Naive B cell (primary cell): ENCODE measurements at regions not wholly inside any gene's neighbourhood (a gene's known extent, or its start where the extent isn't known, plus 50 kb on each side); places are given as distances from the start of the nearest gene placed in this dataset.
A peak's percentile ranks its signal among the peaks of the same experiment; 100 is the strongest.

Experiments used
- ATAC-seq, 2 donors: fragments of 150-1000 bp; cut with Tn5 transposase; 2 replicates each; pipeline ENCODE4 v1.10.0; 2021; ENCODE audit warnings: low read depth in 2 of 2, mild to moderate bottlenecking in 2 of 2, moderate library complexity in 2 of 2
- DNase-seq: peaks from one replicate; pipeline ENCODE4 v3.0.0; 2022
- H3K27ac Mint-ChIP-seq, 6 donors: one replicate each; pipeline ENCODE4 v1.8.0; 2020 to 2022; ENCODE audit warnings: mild to moderate bottlenecking in 6 of 6, mixed read lengths in 6 of 6, moderate library complexity in 5 of 6, inconsistent platforms in 2 of 6
- H3K27me3 Mint-ChIP-seq, 3 donors: one replicate each; pipeline ENCODE4 v1.8.0; 2021 to 2022; ENCODE audit warnings: mixed read lengths in 3 of 3, mild to moderate bottlenecking in 1 of 3
- H3K36me3 Mint-ChIP-seq, 2 donors: one replicate each; pipeline ENCODE4 v1.8.0; 2020 to 2022; ENCODE audit warnings: mixed read lengths in 2 of 2, inconsistent platforms in 1 of 2, mild to moderate bottlenecking in 1 of 2
- H3K4me1 Mint-ChIP-seq, 3 donors: one replicate each; pipeline ENCODE4 v1.8.0; 2020 to 2022; ENCODE audit warnings: mixed read lengths in 3 of 3, inconsistent platforms in 1 of 3, mild to moderate bottlenecking in 1 of 3, moderate library complexity in 1 of 3
- H3K4me3 Mint-ChIP-seq, 8 donors: one replicate each; pipeline ENCODE4 v1.8.0; 2020 to 2022; ENCODE audit warnings: mild to moderate bottlenecking in 8 of 8, mixed read lengths in 8 of 8, moderate library complexity in 8 of 8, inconsistent platforms in 2 of 8
- H3K9me3 Mint-ChIP-seq, 7 donors: one replicate each; pipeline ENCODE4 v1.8.0; 2020 to 2022; ENCODE audit warnings: mixed read lengths in 7 of 7, mild to moderate bottlenecking in 5 of 7, inconsistent platforms in 2 of 7, moderate library complexity in 1 of 7

DNA sequence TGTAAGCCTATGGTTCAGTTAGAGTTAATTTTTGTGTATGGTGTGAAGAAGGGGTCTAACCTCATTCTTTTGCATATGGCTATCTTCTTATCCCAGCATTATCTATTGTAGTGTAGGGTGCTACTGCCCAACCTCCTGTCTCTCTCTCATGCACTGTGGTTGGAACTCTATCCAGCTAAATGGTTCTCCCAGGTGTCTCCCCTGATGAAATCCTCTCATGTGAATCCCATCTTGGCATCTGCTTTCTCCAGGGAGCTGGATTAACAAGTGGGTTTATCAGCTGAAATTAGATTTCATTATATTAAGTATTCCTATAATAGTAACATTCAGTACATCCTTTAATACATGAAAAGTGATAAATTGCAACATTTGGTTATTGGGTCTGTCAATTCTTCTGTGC lies 224.7 kb upstream of the SFRP2 start:
- H3K27me3 Mint-ChIP-seq: peaks cover 6 to 8% (median 8%) of the 10 kb centered on the region in 3 donors
- no peaks in the 10 kb centered on the region for H3K36me3 Mint-ChIP-seq
- H3K27ac Mint-ChIP-seq: no peak overlapping the region
- ATAC-seq (no peak), DNase-seq (no peak)
- peaks cover 0 to 4% (median 0%) of the 10 kb centered on the region in 7 donors for H3K9me3 Mint-ChIP-seq
- H3K4me1 Mint-ChIP-seq: no peaks in the 10 kb centered on the region
- H3K4me3 Mint-ChIP-seq: no peak overlapping the region

DNA sequence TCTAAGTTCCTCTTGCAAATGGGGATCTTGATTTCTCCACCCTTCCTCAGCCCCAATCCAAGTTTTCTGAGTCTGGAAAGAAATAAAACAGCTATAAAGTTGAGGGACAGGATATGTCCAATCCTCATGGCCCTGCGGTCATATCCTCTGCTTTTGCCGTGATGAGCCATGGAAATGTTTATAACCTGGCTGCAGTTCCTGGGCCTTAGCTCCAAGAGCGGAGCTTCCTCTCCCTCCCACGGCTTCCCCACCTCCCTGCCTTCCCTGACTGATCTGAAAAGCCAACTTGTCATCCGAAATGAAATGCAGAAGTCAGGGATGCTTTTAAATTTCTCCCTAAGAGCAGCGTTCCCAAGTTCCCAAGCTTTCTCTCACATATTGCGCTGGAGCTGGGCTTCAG lies 221.5 kb upstream of the SFRP2 start:
- ATAC-seq (no peak), DNase-seq (no peak)
- no peaks in the 10 kb centered on the region for H3K36me3 Mint-ChIP-seq
- no peak overlapping the region for H3K4me3 Mint-ChIP-seq
- H3K27me3 Mint-ChIP-seq: peaks cover 4 to 10% (median 7%) of the 10 kb centered on the region in 3 donors
- H3K4me1 Mint-ChIP-seq: no peaks in the 10 kb centered on the region
- H3K27ac Mint-ChIP-seq: no peak overlapping the region
- peaks cover 0 to 8% (median 3%) of the 10 kb centered on the region in 7 donors for H3K9me3 Mint-ChIP-seq

DNA sequence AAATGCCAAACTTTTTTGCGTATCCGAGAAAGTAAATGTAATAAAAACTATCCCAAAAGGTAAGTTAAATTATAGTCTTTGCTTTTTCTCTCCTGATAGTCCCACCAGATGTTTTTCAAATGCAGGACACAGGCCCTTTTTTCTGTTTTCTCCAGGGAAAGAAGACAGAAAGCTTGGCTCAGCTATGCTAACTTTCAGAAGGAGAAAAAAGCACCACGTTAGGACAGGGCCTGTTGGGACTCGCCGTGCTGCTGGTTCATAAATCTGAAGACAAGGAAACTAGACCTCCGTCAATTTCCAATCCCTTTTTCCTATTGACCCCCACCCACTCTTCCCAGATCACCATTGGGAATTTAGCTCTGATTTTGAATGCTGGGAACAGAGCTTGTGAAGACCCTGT lies 220.9 kb upstream of the SFRP2 start:
- H3K36me3 Mint-ChIP-seq: no peaks in the 10 kb centered on the region
- H3K4me3 Mint-ChIP-seq: no peak overlapping the region
- peaks cover 0 to 8% (median 3%) of the 10 kb centered on the region in 7 donors for H3K9me3 Mint-ChIP-seq
- DNase-seq: no peak
- no peak for ATAC-seq
- peaks cover under 1 to 10% (median 4%) of the 10 kb centered on the region in 3 donors for H3K27me3 Mint-ChIP-seq
- no peak overlapping the region for H3K27ac Mint-ChIP-seq
- H3K4me1 Mint-ChIP-seq: no peaks in the 10 kb centered on the region

DNA sequence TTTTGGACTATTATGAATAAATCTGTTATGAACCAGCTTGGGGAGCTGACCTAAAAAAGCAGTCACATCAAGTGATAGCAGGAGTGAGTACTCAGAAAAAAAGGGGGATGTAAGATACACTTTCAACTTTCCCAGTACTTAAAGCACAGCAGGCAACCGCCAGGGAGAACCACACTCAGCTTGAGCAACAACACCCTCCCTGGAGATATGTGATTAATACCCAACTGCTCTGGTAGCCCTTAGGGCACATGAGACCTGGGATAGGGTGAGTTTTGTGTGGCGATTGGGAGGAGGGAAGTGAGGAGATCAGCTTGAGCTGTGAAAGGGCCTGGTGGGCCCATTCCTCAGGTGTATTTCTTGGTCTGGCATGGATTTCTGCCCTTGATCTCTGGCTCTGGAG lies 220.3 kb upstream of the SFRP2 start:
- DNase-seq (no peak), ATAC-seq (no peak)
- H3K27me3 Mint-ChIP-seq: peaks cover 0 to 13% (median 4%) of the 10 kb centered on the region in 3 donors
- no peak overlapping the region for H3K4me3 Mint-ChIP-seq
- peaks cover 0 to 8% (median 3%) of the 10 kb centered on the region in 7 donors for H3K9me3 Mint-ChIP-seq
- no peaks in the 10 kb centered on the region for H3K4me1 Mint-ChIP-seq
- H3K27ac Mint-ChIP-seq: no peak overlapping the region
- H3K36me3 Mint-ChIP-seq: no peaks in the 10 kb centered on the region

DNA sequence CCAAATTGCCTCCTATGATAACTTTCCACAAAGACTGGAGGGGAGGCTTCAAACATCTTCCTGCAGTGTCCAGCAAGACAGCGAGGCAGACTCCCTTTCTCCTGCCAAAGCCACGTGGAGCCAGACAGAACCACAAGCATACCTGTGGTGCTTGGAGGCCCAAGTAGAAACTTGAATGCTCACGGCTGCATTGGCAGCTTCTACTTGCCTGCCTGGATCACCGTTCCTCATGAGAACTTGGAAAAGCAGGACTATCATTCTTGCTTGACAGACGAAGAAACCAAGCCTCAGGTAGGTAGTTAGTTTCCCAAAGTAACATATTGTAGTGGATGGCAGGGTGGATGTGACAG lies 216.3 kb upstream of the SFRP2 start:
- no peak for DNase-seq
- no peak overlapping the region for H3K4me3 Mint-ChIP-seq
- ATAC-seq: no peak
- H3K27ac Mint-ChIP-seq: no peak overlapping the region
- no peaks in the 10 kb centered on the region for H3K4me1 Mint-ChIP-seq
- no peaks in the 10 kb centered on the region for H3K36me3 Mint-ChIP-seq
- H3K9me3 Mint-ChIP-seq: peaks cover 0 to 13% (median 2%) of the 10 kb centered on the region in 7 donors
- H3K27me3 Mint-ChIP-seq: peaks cover 8 to 26% (median 8%) of the 10 kb centered on the region in 3 donors

DNA sequence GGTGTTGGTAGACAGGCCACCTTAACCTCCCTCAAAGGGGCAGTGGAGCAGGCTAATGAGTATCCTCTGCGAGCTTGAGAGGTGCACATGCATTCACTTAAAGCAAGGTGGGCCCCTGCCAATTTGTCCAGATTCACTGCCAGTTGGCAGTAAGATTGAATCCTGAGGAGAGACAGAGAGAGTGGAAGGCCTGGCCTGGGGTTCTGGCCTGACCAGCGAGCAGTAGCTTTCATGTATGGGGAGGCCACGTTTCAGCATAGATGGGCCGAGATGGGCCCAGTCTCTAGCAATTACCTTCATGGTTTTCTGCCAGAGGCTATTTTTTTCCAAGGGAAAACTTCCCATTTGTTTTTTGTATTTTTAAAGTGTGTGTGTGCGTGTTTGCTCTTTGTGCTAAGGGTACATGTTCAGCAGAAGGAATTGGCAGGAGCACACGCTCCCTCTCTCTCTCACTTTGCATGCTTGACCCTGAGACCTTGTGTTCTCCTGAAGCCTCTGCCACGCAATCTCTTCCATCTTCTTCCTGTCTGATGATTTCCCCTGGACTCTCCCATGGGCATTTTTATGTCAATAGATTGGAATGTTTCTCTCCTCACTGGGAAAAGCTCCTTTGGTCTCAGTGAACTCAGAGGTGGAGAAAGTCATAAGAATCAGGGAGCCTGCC lies 215.8 kb upstream of the SFRP2 start:
- no peaks in the 10 kb centered on the region for H3K4me1 Mint-ChIP-seq
- H3K27me3 Mint-ChIP-seq: peaks cover 8 to 26% (median 12%) of the 10 kb centered on the region in 3 donors
- ATAC-seq (no peak), DNase-seq (no peak)
- peaks cover 0 to 13% (median 2%) of the 10 kb centered on the region in 7 donors for H3K9me3 Mint-ChIP-seq
- no peak overlapping the region for H3K4me3 Mint-ChIP-seq
- H3K36me3 Mint-ChIP-seq: no peaks in the 10 kb centered on the region
- H3K27ac Mint-ChIP-seq: no peak overlapping the region

DNA sequence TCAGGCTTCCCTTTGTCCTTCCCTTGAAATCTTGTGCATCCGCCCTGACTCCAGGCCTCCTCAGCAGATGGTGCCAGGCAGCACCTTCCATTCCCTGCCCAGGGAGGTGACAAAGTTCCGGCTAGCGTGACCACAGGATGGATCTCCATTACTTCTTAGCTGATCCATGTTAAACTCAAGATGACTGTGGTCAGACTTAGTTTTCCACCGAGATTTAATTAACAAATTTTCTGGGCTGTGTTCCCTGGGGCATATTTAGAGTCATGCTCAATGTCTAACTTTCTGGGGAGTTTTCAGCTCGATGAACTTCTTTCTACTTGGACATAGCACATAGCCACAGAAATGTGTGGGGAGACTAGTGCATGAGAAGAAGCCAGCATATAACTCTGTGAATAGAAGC lies 215.1 kb upstream of the SFRP2 start:
- DNase-seq: no peak
- ATAC-seq: no peak
- Mint-ChIP-seq H3K9me3 (peaks cover 0 to 13% (median 2%) of the 10 kb centered on the region in 7 donors), H3K36me3 (no peaks in the 10 kb centered on the region), H3K4me3 (no peak overlapping the region), H3K4me1 (no peaks in the 10 kb centered on the region), H3K27me3 (peaks cover 8 to 26% (median 12%) of the 10 kb centered on the region in 3 donors), H3K27ac (no peak overlapping the region)

DNA sequence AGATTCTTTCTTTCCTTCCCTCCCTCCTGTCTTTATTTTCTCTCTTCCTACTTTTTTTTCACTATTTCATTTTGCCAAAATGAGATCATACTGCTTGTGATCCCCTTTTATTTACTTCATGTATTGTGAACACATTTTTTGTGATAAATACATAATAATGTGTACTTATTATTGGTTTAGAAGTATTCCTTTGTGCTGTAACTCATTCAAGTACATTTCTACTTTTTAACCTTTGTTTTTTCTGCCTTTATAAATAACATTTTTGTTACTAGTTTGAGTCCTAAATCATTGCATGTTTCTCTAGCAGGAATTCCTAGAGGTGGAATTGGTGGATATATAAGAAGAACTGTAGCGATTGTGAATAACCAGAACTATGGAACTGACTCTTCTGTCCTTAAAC lies 214.5 kb upstream of the SFRP2 start:
- Mint-ChIP-seq H3K9me3 (peaks cover 0 to 12% (median 2%) of the 10 kb centered on the region in 7 donors), H3K36me3 (no peaks in the 10 kb centered on the region), H3K27me3 (peaks cover 8 to 29% (median 12%) of the 10 kb centered on the region in 3 donors), H3K27ac (no peak overlapping the region), H3K4me3 (no peak overlapping the region), H3K4me1 (no peaks in the 10 kb centered on the region)
- no peak for DNase-seq
- ATAC-seq: no peak

DNA sequence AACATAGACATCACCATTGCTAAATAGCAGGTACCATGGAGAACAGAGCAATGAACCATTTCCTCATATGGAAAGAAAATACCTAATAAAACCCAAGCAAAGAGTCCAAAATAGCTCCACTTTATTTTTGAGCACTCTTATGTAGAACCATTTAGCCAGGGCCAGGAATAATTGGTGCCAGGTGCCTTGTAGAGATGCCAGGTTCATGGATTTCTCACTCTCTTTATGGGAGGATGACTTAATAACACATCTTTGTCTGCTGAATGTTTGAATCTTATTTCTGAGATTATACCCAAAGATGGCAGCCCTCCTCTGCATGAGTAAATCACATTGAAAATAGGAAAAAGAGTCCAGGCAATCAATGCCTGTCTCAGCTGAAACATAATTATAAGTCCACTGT lies 212.3 kb upstream of the SFRP2 start:
- Mint-ChIP-seq H3K36me3 (no peaks in the 10 kb centered on the region), H3K27me3 (peaks cover 8 to 25% (median 12%) of the 10 kb centered on the region in 3 donors), H3K27ac (no peak overlapping the region), H3K4me1 (no peaks in the 10 kb centered on the region), H3K9me3 (peaks cover 6 to 21% (median 10%) of the 10 kb centered on the region in 7 donors), H3K4me3 (no peak overlapping the region)
- DNase-seq (no peak), ATAC-seq (no peak)

DNA sequence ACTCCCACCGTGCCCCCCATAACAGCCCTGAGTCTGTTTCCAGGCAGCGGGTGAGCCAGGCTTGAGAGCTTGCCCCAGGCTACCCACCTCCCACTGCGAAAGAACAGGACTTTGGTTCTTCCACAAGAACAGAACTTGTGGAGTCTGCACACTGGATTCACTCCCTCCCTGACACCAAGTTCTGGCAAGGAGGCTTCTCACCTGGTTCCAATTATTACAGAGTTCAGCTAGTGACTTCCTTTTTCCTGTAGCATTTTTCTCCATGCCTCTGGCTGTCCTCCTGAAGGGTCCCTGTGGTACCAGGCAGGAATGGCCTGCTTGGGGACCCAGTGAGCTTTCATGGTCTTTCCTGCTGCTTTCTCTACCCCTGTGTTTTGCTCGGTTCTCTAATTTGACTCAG lies 208.6 kb upstream of the SFRP2 start:
- DNase-seq (no peak), ATAC-seq (no peak)
- H3K4me1 Mint-ChIP-seq: no peaks in the 10 kb centered on the region
- H3K36me3 Mint-ChIP-seq: no peaks in the 10 kb centered on the region
- no peak overlapping the region for H3K27ac Mint-ChIP-seq
- H3K4me3 Mint-ChIP-seq: no peak overlapping the region
- H3K27me3 Mint-ChIP-seq: peaks cover 4 to 14% (median 12%) of the 10 kb centered on the region in 3 donors
- H3K9me3 Mint-ChIP-seq: peaks cover 4 to 34% (median 16%) of the 10 kb centered on the region in 7 donors

DNA sequence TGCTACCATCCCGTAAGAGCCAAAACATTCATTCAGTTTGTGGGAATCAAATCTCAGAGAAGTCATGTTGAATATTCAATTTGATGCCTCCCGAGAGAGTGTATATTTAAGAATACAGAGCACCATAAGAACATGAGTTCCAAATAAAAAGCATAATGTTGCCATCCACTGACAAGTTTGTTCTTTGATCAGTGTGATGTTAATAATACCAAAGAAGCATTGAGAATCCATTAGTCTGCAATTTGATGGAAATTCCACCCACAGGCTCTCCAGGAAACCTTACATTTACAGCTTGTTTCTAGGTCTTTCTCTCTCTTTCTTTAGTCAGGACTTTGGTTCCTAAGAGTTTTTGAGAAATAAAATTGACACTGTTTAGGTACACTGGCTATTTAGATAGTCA lies 200.6 kb upstream of the SFRP2 start:
- ATAC-seq (no peak), DNase-seq (no peak)
- Mint-ChIP-seq H3K27me3 (peaks cover 0 to 4% (median 0%) of the 10 kb centered on the region in 3 donors), H3K4me1 (no peaks in the 10 kb centered on the region), H3K27ac (no peak overlapping the region), H3K36me3 (no peaks in the 10 kb centered on the region), H3K4me3 (no peak overlapping the region), H3K9me3 (peaks cover 3 to 12% (median 7%) of the 10 kb centered on the region in 7 donors)

DNA sequence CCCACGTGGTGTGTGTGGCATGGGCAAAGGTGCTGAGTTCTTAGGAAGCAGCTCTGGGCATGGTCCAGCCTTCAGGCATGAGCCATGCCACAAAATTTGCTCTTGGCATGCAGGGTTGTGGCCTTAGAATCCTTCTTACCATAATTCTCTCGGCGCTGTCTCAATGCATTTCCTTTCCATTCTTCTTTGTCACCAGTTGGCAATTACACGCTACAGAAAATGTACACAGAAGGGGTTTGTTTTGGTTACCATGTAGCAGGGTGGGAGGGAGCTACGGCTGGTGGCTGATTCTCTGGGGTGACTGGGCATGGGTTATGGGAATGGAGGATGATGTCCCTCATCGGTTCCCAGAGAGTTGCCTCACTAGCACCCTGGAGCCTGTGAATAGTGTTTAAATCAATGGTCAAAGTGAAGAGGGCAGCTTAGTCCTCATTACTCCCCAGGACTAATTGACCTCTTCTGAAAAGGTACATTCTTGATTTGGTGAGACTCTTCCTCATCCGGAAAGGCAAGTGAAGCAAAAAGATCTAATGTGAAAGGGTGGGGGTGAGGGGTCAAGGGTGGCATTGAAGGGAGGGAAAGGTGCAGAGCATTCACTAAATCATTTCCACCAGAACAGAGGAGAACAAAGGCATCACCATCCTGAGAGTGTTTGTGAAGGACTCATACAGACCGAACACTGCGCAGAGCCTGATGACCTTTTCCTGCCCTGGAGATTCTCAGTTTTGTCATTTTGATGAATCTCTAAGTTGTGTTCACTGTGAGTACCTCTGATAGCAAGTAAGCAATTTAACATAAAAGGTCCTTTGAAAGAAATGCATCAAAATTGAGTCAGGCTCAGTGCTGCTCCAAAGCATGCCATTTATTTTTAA lies 199.8 kb upstream of the SFRP2 start:
- ATAC-seq: no peak
- DNase-seq: no peak
- H3K27ac Mint-ChIP-seq: no peak overlapping the region
- H3K4me1 Mint-ChIP-seq: no peaks in the 10 kb centered on the region
- peaks cover 0 to 12% (median 6%) of the 10 kb centered on the region in 7 donors for H3K9me3 Mint-ChIP-seq
- H3K27me3 Mint-ChIP-seq: peaks cover 0 to 4% (median 0%) of the 10 kb centered on the region in 3 donors
- no peaks in the 10 kb centered on the region for H3K36me3 Mint-ChIP-seq
- H3K4me3 Mint-ChIP-seq: no peak overlapping the region

DNA sequence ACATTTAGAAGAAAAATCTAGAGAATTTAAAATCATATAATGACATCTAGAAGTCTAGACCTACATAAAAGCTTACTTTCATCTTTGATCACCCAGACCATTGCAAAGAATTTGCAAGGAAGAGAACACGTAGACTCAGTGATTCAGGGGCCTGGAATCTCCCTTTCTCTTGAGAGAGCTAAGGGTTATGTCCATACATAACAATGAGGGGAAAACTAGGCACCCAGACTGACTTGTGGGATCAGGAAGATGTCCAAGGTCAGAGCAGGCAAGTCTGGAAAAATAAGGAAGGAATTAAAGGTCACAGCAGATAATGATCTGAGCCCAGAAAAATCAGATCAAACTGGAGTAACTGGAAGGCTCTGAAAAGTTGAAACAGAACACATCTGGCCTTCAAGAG lies 198.4 kb upstream of the SFRP2 start:
- Mint-ChIP-seq H3K27me3 (peaks cover 0 to 4% (median 0%) of the 10 kb centered on the region in 3 donors), H3K4me1 (no peaks in the 10 kb centered on the region), H3K36me3 (no peaks in the 10 kb centered on the region), H3K9me3 (peaks cover 5 to 16% (median 10%) of the 10 kb centered on the region in 7 donors), H3K27ac (no peak overlapping the region), H3K4me3 (no peak overlapping the region)
- ATAC-seq (no peak), DNase-seq (no peak)

DNA sequence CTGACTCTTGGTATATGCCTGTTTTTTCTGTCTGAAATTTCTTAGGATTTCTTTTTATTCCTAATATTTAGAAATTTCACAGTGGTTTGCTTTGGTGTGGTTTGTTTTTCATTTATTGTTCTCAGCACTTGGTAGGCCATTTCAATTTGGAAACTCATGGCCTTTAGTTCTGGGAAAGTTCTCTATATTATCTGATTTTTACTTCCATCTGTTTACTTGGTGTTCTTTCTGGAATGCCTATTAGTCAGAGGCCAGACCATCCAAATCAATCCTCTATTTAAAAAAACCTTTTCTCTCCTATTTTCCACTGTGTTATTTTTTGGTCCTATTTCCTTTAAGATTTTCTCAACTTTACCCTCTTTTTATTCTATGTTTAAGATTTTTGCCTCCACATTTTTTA lies 188.1 kb upstream of the SFRP2 start:
- no peak for ATAC-seq
- peaks cover 0 to 25% of the 10 kb centered on the region in 2 donors for H3K36me3 Mint-ChIP-seq
- no peak for DNase-seq
- H3K9me3 Mint-ChIP-seq: peaks cover 17 to 34% (median 26%) of the 10 kb centered on the region in 7 donors
- H3K27me3 Mint-ChIP-seq: no peaks in the 10 kb centered on the region
- H3K4me3 Mint-ChIP-seq: peak overlapping the region in 1 of 8 donors; percentile 10
- H3K27ac Mint-ChIP-seq: no peak overlapping the region
- no peaks in the 10 kb centered on the region for H3K4me1 Mint-ChIP-seq
